ENCODE measurements at regions not wholly inside any gene's neighbourhood (a gene's known extent, or its start where the extent isn't known, plus 50 kb on each side); places are given as distances from the start of the nearest gene placed in this dataset.

GRCh38 chr18:70459251-70459650, 170.4 kb downstream of the SOCS6 start:
- no peak for TF ChIP-seq CTCF (IDR thresholded peaks at IDR 0.05; ENCODE audit: unreplicated experiment in 3 of 3)
- no peaks in the 10 kb centered on the region for H3K36me3 Mint-ChIP-seq (ENCODE audit: low read depth)
- peaks cover 2% of the 10 kb centered on the region for H3K4me1 Mint-ChIP-seq
- no peaks in the 10 kb centered on the region for H3K9me3 Mint-ChIP-seq
- no peak overlapping the region for H3K27ac Mint-ChIP-seq
- no peak overlapping the region for H3K4me3 Mint-ChIP-seq
- H3K27me3 Mint-ChIP-seq (ENCODE audit: low read depth), result peaks cover 21% of the 10 kb centered on the region

GRCh38 chr18:70457788-70458187, 168.9 kb downstream of the SOCS6 start:
- Mint-ChIP-seq H3K27ac (no peak overlapping the region), H3K4me3 (no peak overlapping the region), H3K9me3 (no peaks in the 10 kb centered on the region), H3K27me3 (ENCODE audit: low read depth) (peaks cover 14% of the 10 kb centered on the region), H3K36me3 (ENCODE audit: low read depth) (no peaks in the 10 kb centered on the region), H3K4me1 (no peaks in the 10 kb centered on the region)
- TF ChIP-seq CTCF (IDR thresholded peaks at IDR 0.05; ENCODE audit: unreplicated experiment in 3 of 3), result no peak

GRCh38 chr18:70457223-70457622, 168.4 kb downstream of the SOCS6 start:
- H3K27ac Mint-ChIP-seq, result no peak overlapping the region
- TF ChIP-seq CTCF (IDR thresholded peaks at IDR 0.05; ENCODE audit: unreplicated experiment in 3 of 3), result no peak
- H3K4me3 Mint-ChIP-seq, result no peak overlapping the region
- H3K9me3 Mint-ChIP-seq, result no peaks in the 10 kb centered on the region
- H3K4me1 Mint-ChIP-seq, result no peaks in the 10 kb centered on the region
- H3K36me3 Mint-ChIP-seq (ENCODE audit: low read depth), result no peaks in the 10 kb centered on the region
- H3K27me3 Mint-ChIP-seq (ENCODE audit: low read depth), result peaks cover 15% of the 10 kb centered on the region

GRCh38 chr18:70456376-70456775, 167.5 kb downstream of the SOCS6 start:
- TF ChIP-seq CTCF (IDR thresholded peaks at IDR 0.05; ENCODE audit: unreplicated experiment in 3 of 3), result no peak
- no peaks in the 10 kb centered on the region for H3K36me3 Mint-ChIP-seq (ENCODE audit: low read depth)
- no peak overlapping the region for H3K4me3 Mint-ChIP-seq
- no peaks in the 10 kb centered on the region for H3K9me3 Mint-ChIP-seq
- peaks cover 7% of the 10 kb centered on the region for H3K27me3 Mint-ChIP-seq (ENCODE audit: low read depth)
- no peaks in the 10 kb centered on the region for H3K4me1 Mint-ChIP-seq
- no peak overlapping the region for H3K27ac Mint-ChIP-seq

- Mint-ChIP-seq H3K27ac (no peak overlapping the region), H3K36me3 (ENCODE audit: low read depth) (no peaks in the 10 kb centered on the region), H3K9me3 (no peaks in the 10 kb centered on the region), H3K27me3 (ENCODE audit: low read depth) (peaks cover 6% of the 10 kb centered on the region), H3K4me1 (no peaks in the 10 kb centered on the region), H3K4me3 (no peak overlapping the region)
- TF ChIP-seq CTCF (IDR thresholded peaks at IDR 0.05; ENCODE audit: unreplicated experiment in 3 of 3), result no peak
These were observed 166.9 kb downstream of the SOCS6 start for GRCh38 chr18:70455731-70456130.

GRCh38 chr18:70454704-70455322, 166.0 kb downstream of the SOCS6 start:
- H3K9me3 Mint-ChIP-seq, result no peaks in the 10 kb centered on the region
- H3K4me1 Mint-ChIP-seq, result no peaks in the 10 kb centered on the region
- no peaks in the 10 kb centered on the region for H3K36me3 Mint-ChIP-seq (ENCODE audit: low read depth)
- no peak overlapping the region for H3K4me3 Mint-ChIP-seq
- peaks cover 6% of the 10 kb centered on the region for H3K27me3 Mint-ChIP-seq (ENCODE audit: low read depth)
- TF ChIP-seq CTCF (IDR thresholded peaks at IDR 0.05; ENCODE audit: unreplicated experiment in 3 of 3), result peak; percentile 66 to 84 (median 76)
- H3K27ac Mint-ChIP-seq, result no peak overlapping the region
